Colonic mucosa (tissue), 4 donors: ENCODE measurements at regions not wholly inside any gene's neighbourhood (a gene's known extent, or its start where the extent isn't known, plus 50 kb on each side); places are given as distances from the start of the nearest gene placed in this dataset.

Source experiments
- DNase-seq: peaks from one replicate; pipeline ENCODE4 v3.0.0-alpha.2; 2020
- H3K27ac ChIP-seq: fragments of 200-600 bp; one replicate; pipeline ENCODE4 v1.8.0; 2021
- H3K27me3 ChIP-seq: fragments of 200-600 bp; one replicate; pipeline ENCODE4 v1.8.0; 2021
- H3K36me3 ChIP-seq: fragments of 200-600 bp; one replicate; pipeline ENCODE4 v1.8.0; 2021
- H3K4me1 ChIP-seq: fragments of 200-600 bp; one replicate; pipeline ENCODE4 v1.8.0; 2021; ENCODE audit warnings: mild to moderate bottlenecking
- H3K4me3 ChIP-seq: fragments of 200-600 bp; one replicate; pipeline ENCODE4 v1.8.0; 2021
- H3K9ac ChIP-seq, 2 donors: one replicate each; pipeline ENCODE4 v1.7.0; 2013; ENCODE audit warnings: control low read depth in 2 of 2, low read depth in 2 of 2, low read length in 2 of 2
- H3K9me3 ChIP-seq: fragments of 200-600 bp; one replicate; pipeline ENCODE4 v1.8.0; 2021
- intact Hi-C: fragments of 100-400 bp; cut with DNase I; formaldehyde crosslinking; loops from one replicate; pipeline ENCODE4 v1.14.1; 2022
- TF ChIP-seq, protein P1 (sequence below): fragments of 200-600 bp; IDR thresholded peaks from one replicate; pipeline ENCODE4 v1.8.0; 2022; ENCODE audit warnings: antibody characterized with exemption, mild to moderate bottlenecking
- donor health status: healthy.
- donor health status: DM: no; HTN: no; CAD: no.
- donor health status: DM: no; HTN: no; CAD: no.

DNA sequence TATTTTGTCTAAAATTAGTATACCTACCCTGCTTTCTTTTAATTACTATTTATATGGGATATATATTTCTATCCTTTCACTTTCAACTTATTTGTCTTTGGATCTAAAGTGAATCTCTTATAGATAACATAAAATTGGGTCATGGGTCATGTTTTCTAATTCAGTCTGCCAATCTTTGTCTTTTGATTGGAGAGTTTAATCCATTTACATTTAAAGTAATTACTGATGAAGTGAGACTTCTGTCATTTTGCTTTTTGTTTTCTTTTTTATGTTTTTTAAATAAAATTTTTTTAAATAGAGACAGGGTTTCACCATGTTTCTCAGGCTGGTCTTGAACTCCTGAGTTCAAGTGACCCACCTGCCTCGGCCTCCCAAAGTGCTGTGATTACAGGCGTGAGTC is 50.5 kb upstream of the PRDM1 start:
- intact Hi-C loops, result no loop called here
- H3K27me3 ChIP-seq, result no peaks in the 10 kb centered on the region
- DNase-seq, result no peak

DNA sequence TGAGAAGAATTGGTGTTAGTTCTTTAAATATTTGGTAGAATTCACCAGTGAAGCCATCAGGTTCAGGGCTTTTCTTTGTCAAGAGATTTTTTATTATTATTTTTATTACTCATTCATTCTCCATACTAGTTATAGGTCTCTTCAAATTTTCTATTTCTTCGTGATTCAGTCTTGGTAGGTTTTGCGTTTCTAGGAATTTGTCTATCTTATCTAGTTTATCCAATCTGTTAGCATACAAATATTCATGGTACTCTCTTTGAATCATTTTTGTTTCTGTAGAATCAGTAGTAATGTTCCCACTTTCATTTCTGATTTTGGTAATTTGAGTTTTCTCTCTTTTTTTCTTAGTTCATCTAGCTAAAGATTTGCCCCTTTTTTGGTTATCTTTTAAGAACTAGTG is 52.3 kb upstream of the PRDM1 start:
- DNase-seq, result no peak
- Histone ChIP-seq H3K27me3 (no peaks in the 10 kb centered on the region), H3K9me3 (no peaks in the 10 kb centered on the region), H3K9ac (no peak overlapping the region), H3K4me3 (no peak overlapping the region), H3K4me1 (no peaks in the 10 kb centered on the region), H3K27ac (no peak overlapping the region), H3K36me3 (no peaks in the 10 kb centered on the region)
- TF ChIP-seq, protein P1, sequence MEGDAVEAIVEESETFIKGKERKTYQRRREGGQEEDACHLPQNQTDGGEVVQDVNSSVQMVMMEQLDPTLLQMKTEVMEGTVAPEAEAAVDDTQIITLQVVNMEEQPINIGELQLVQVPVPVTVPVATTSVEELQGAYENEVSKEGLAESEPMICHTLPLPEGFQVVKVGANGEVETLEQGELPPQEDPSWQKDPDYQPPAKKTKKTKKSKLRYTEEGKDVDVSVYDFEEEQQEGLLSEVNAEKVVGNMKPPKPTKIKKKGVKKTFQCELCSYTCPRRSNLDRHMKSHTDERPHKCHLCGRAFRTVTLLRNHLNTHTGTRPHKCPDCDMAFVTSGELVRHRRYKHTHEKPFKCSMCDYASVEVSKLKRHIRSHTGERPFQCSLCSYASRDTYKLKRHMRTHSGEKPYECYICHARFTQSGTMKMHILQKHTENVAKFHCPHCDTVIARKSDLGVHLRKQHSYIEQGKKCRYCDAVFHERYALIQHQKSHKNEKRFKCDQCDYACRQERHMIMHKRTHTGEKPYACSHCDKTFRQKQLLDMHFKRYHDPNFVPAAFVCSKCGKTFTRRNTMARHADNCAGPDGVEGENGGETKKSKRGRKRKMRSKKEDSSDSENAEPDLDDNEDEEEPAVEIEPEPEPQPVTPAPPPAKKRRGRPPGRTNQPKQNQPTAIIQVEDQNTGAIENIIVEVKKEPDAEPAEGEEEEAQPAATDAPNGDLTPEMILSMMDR, result no peak
- intact Hi-C loops, result no loop called here

More for the DNA sequence above, 50.5 kb upstream of the PRDM1 start:
- Histone ChIP-seq H3K27ac (no peak overlapping the region), H3K4me1 (no peaks in the 10 kb centered on the region), H3K4me3 (no peak overlapping the region), H3K9me3 (no peaks in the 10 kb centered on the region), H3K9ac (no peak overlapping the region), H3K36me3 (no peaks in the 10 kb centered on the region)
- TF ChIP-seq, protein P1, result no peak

DNA sequence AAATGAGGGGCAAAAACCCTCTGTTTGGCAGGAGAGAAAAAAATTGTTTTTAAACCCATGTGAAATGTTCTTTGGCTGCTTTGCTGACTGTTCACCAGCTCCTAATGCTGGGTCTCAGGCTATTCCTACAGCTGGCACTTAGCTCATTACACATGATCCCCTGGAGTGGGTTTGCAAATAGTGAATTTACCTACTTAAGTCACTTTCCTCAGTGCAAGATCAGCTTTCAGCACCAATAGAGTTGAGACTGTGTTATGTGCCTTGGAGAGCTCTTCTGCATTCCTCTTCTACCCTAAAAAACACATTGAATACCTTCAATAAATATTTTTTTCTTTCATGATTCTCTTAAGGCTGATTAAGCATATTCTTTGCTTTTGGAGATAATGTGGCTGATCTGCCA is 58.4 kb upstream of the PRDM1 start:
- H3K4me1 ChIP-seq, result no peaks in the 10 kb centered on the region
- intact Hi-C loops, result no loop called here
- no peak overlapping the region for H3K27ac ChIP-seq
- TF ChIP-seq, protein P1, result no peak
- H3K9me3 ChIP-seq, result no peaks in the 10 kb centered on the region
- DNase-seq, result no peak
- no peak overlapping the region for H3K4me3 ChIP-seq
- H3K27me3 ChIP-seq, result no peaks in the 10 kb centered on the region
- H3K9ac ChIP-seq, result no peak overlapping the region
- H3K36me3 ChIP-seq, result no peaks in the 10 kb centered on the region

DNA sequence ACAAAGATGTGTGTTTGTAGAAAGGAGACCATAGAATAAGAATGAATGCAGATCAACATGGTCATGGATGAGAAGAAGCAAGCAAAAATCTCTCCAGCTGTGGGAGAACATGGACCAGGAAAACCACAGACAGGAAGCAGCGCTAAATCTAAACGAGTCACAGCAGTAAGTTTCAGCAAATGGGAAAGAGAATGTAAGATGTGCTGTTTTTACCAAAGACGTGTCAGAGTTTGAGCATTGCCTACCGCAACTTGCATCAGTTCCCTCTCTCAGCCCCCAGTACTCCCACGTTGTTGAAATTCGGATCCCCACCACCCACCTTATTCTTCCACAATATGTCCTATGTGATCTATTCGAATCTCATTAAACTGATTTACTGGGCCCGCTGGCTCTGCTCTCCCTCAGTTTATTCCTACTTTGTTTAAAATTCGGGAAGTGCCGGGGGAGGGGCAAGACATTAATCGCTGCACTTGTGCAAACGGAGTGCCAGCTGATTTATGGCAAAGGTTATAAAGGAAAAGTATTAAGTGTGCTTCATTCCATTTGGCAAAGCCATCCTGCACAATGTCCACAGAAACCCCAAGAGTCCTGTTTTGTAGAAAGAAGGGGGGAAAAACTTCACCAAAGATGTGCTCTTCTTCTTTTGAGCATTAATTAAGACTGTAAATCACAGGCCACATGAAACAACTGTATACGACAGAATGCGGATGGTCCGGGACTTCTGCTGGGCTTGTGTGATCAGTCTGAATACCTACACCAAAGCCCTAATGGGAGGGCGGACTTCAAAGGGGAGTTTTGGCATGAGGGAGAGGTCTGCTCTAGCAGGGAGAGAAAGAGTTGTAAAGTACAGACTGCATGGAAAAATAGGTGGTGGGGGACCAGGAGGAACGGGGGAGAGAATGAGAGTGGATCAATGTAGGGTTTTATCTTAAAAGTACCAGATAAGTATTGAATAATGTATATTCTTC is 59.1 kb upstream of the PRDM1 start:
- TF ChIP-seq, protein P1, result no peak
- H3K27me3 ChIP-seq, result no peaks in the 10 kb centered on the region
- H3K27ac ChIP-seq, result no peak overlapping the region
- H3K9ac ChIP-seq, result peak overlapping the region in 1 of 2 donors; percentile 26
- no peaks in the 10 kb centered on the region for H3K36me3 ChIP-seq
- H3K9me3 ChIP-seq, result no peaks in the 10 kb centered on the region
- H3K4me1 ChIP-seq, result no peaks in the 10 kb centered on the region
- no peak overlapping the region for H3K4me3 ChIP-seq
- no peak for DNase-seq
- intact Hi-C loops, result no loop called here

DNA sequence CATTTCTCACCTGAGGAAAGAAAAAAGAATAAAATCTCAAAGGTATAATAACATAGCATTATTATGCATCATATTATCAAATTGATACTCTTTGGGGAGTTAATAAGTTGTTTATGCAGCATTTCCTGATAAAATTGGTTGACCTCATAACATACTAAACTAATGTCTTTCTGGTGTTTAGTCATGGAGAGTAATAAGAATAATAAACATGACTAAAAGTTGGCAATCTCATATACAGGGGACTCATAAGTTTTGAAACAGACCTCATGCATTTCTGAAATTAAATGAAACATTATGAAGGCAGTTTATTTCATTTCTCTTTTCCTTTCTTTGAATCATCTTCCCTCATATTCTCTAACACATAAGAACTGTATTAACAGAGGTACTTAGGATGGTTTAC is 60.5 kb upstream of the PRDM1 start:
- TF ChIP-seq, protein P1, result no peak
- no peak overlapping the region for H3K4me3 ChIP-seq
- H3K27ac ChIP-seq, result no peak overlapping the region
- no peaks in the 10 kb centered on the region for H3K4me1 ChIP-seq
- H3K36me3 ChIP-seq, result no peaks in the 10 kb centered on the region
- no peaks in the 10 kb centered on the region for H3K9me3 ChIP-seq
- no peaks in the 10 kb centered on the region for H3K27me3 ChIP-seq
- DNase-seq, result no peak
- no peak overlapping the region for H3K9ac ChIP-seq
- intact Hi-C loops, result no loop called here
